HepG2 (cell line): ENCODE measurements at regions not wholly inside any gene's neighbourhood (a gene's known extent, or its start where the extent isn't known, plus 50 kb on each side); places are given as distances from the start of the nearest gene placed in this dataset.
A peak's percentile ranks its signal among the peaks of the same experiment; 100 is the strongest.

Experiments
- AGO1 ChIP-seq: fragments of 200-400 bp; formaldehyde crosslinking; IDR thresholded peaks from 2 replicates; pipeline ENCODE4 v1.6.1; 2017; ENCODE audit warnings: mild to moderate bottlenecking, low read depth, low read length, moderate library complexity; ENCODE audit not compliant: poor library complexity, severe bottlenecking
- CHCHD3 ChIP-seq: sonication (generic); formaldehyde crosslinking; IDR thresholded peaks from 2 replicates; pipeline ENCODE4 v1.8.0; 2022; ENCODE audit warnings: mild to moderate bottlenecking, missing genetic modification reagents, moderate library complexity
- FOXA3 ChIP-seq: IDR thresholded peaks from 2 replicates; pipeline ENCODE4 v1.6.1; 2016; ENCODE audit warnings: missing genetic modification reagents, missing compliant biosample characterization
- KLF6 ChIP-seq: IDR thresholded peaks from 2 replicates; pipeline ENCODE4 v1.8.0; 2016; ENCODE audit warnings: missing biosample characterization, missing genetic modification reagents
- MAX ChIP-seq: IDR thresholded peaks from 2 replicates; pipeline ENCODE4 v1.6.1; 2012; ENCODE audit warnings: inconsistent platforms
- PAF1 ChIP-seq: IDR thresholded peaks from 2 replicates; pipeline ENCODE4 v1.6.1; 2016; ENCODE audit warnings: missing genetic modification reagents, missing compliant biosample characterization
- PCBP2 ChIP-seq: fragments of 200-400 bp; formaldehyde crosslinking; optimal IDR thresholded peaks from 2 replicates; pipeline ENCODE3; 2018; ENCODE audit warnings: low read length, low read depth; ENCODE audit not compliant: poor library complexity, severe bottlenecking
- PREB ChIP-seq: sonication (generic); formaldehyde crosslinking; IDR thresholded peaks from 2 replicates; pipeline ENCODE4 v1.4.0; 2020; ENCODE audit warnings: missing genetic modification reagents
- SNRNP70 ChIP-seq: fragments of 200-400 bp; formaldehyde crosslinking; IDR thresholded peaks from 2 replicates; pipeline ENCODE4 v1.6.1; 2017; ENCODE audit warnings: mild to moderate bottlenecking, low read depth, low read length, moderate library complexity
- STAT5B ChIP-seq: sonication (generic); formaldehyde crosslinking; IDR thresholded peaks from 2 replicates; pipeline ENCODE4 v1.4.0; 2020; ENCODE audit warnings: missing genetic modification reagents
- TBL1XR1 ChIP-seq: fragments of 150-350 bp; IDR thresholded peaks from 2 replicates; pipeline ENCODE4 v1.6.1; 2014; ENCODE audit warnings: borderline replicate concordance, low read length; ENCODE audit not compliant: partially characterized antibody
- ZFP36L2 ChIP-seq: sonication (generic); formaldehyde crosslinking; IDR thresholded peaks from 2 replicates; pipeline ENCODE4 v1.4.0; 2020; ENCODE audit warnings: missing genetic modification reagents
- ZFP62 ChIP-seq: sonication (generic); formaldehyde crosslinking; IDR thresholded peaks from 2 replicates; pipeline ENCODE4 v1.4.0; 2020; ENCODE audit warnings: missing genetic modification reagents
- ZNF232 ChIP-seq: sonication (generic); formaldehyde crosslinking; IDR thresholded peaks from 2 replicates; pipeline ENCODE4 v1.4.0; 2020; ENCODE audit warnings: missing genetic modification reagents, borderline replicate concordance
- ZNF24 ChIP-seq: fragments of 450-650 bp; IDR thresholded peaks from 2 replicates; pipeline ENCODE4 v1.6.1; 2017; ENCODE audit warnings: antibody characterized with exemption, mild to moderate bottlenecking
- ZNF251 ChIP-seq: sonication (generic); formaldehyde crosslinking; IDR thresholded peaks from 2 replicates; pipeline ENCODE4 v1.9.0; 2021; ENCODE audit warnings: mild to moderate bottlenecking, missing genetic modification reagents
- ZNF3 ChIP-seq: IDR thresholded peaks from 2 replicates; pipeline ENCODE4 v1.7.0; 2017; ENCODE audit warnings: inconsistent platforms
- ZNF33A ChIP-seq: sonication (generic); formaldehyde crosslinking; IDR thresholded peaks from 2 replicates; pipeline ENCODE4 v1.5.1; 2020; ENCODE audit warnings: missing genetic modification reagents, mild to moderate bottlenecking, moderate library complexity, borderline replicate concordance
- ZNF430 ChIP-seq: sonication (generic); formaldehyde crosslinking; IDR thresholded peaks from 2 replicates; pipeline ENCODE4 v1.9.0; 2021; ENCODE audit warnings: mild to moderate bottlenecking, missing genetic modification reagents
- ZNF468 ChIP-seq: sonication (generic); formaldehyde crosslinking; IDR thresholded peaks from 2 replicates; pipeline ENCODE4 v1.8.0; 2022; ENCODE audit warnings: mild to moderate bottlenecking, moderate library complexity, missing genetic modification reagents
- ZNF546 ChIP-seq: sonication (generic); formaldehyde crosslinking; conservative IDR thresholded peaks from 2 replicates; pipeline ENCODE4 v1.8.1; 2023; ENCODE audit warnings: mild to moderate bottlenecking, missing genetic modification reagents
- ZNF549 ChIP-seq: sonication (generic); formaldehyde crosslinking; IDR thresholded peaks from 2 replicates; pipeline ENCODE4 v1.5.0; 2020; ENCODE audit warnings: missing genetic modification reagents
- ZNF556 ChIP-seq: sonication (generic); formaldehyde crosslinking; IDR thresholded peaks from 2 replicates; pipeline ENCODE4 v1.4.0; 2020; ENCODE audit warnings: mild to moderate bottlenecking, missing genetic modification reagents, borderline replicate concordance
- ZNF562 ChIP-seq: sonication (generic); formaldehyde crosslinking; IDR thresholded peaks from 2 replicates; pipeline ENCODE4 v1.8.0; 2022; ENCODE audit warnings: missing genetic modification reagents, borderline replicate concordance
- ZNF570 ChIP-seq: sonication (generic); formaldehyde crosslinking; IDR thresholded peaks from 2 replicates; pipeline ENCODE4 v1.4.0; 2020; ENCODE audit warnings: mild to moderate bottlenecking, missing genetic modification reagents, borderline replicate concordance
- ZNF605 ChIP-seq: sonication (generic); formaldehyde crosslinking; IDR thresholded peaks from 2 replicates; pipeline ENCODE4 v1.8.0; 2022; ENCODE audit warnings: mild to moderate bottlenecking, missing genetic modification reagents
- ZNF607 ChIP-seq: sonication (generic); formaldehyde crosslinking; IDR thresholded peaks from 2 replicates; pipeline ENCODE4 v1.5.1; 2020; ENCODE audit warnings: missing genetic modification reagents, mild to moderate bottlenecking, borderline replicate concordance
- ZNF674 ChIP-seq: sonication (generic); formaldehyde crosslinking; IDR thresholded peaks from 2 replicates; pipeline ENCODE4 v1.5.0; 2020; ENCODE audit warnings: low read depth, mild to moderate bottlenecking, missing genetic modification reagents
- ZNF770 ChIP-seq: sonication (generic); formaldehyde crosslinking; IDR thresholded peaks from 2 replicates; pipeline ENCODE4 v1.5.0; 2020; ENCODE audit warnings: mild to moderate bottlenecking, missing genetic modification reagents
- ZSCAN31 ChIP-seq: sonication (generic); formaldehyde crosslinking; IDR thresholded peaks from 2 replicates; pipeline ENCODE4 v1.5.0; 2020; ENCODE audit warnings: low read depth, mild to moderate bottlenecking, missing genetic modification reagents

- TF ChIP-seq PREB (CRISPR knock-in tag) (no peak), ZNF3 (no peak), ZNF232 (CRISPR knock-in tag) (0 out of 2 replicates have a peak, but pooled peaks have one; percentile 32), ZNF24 (0 out of 2 replicates have a peak, but pooled peaks have one; percentile 26), ZNF605 (CRISPR knock-in tag) (no peak), PAF1 (CRISPR knock-in tag) (no peak), SNRNP70 (no peak), AGO1 (no peak), ZNF33A (CRISPR knock-in tag) (no peak), ZNF430 (CRISPR knock-in tag) (no peak), STAT5B (no peak), ZFP36L2 (CRISPR knock-in tag) (no peak), ZNF468 (no peak), ZNF562 (CRISPR knock-in tag) (no peak), ZFP62 (CRISPR knock-in tag) (0 out of 2 replicates have a peak, but pooled peaks have one; percentile 59), ZSCAN31 (CRISPR knock-in tag) (0 out of 2 replicates have a peak, but pooled peaks have one; percentile 44), ZNF546 (no peak), ZNF674 (CRISPR knock-in tag) (0 out of 2 replicates have a peak, but pooled peaks have one; percentile 57), FOXA3 (CRISPR knock-in tag) (no peak), ZNF770 (CRISPR knock-in tag) (no peak), ZNF607 (CRISPR knock-in tag) (no peak), MAX (no peak), ZNF570 (CRISPR knock-in tag) (no peak), KLF6 (CRISPR knock-in tag) (no peak), TBL1XR1 (no peak), ZNF556 (CRISPR knock-in tag) (0 out of 2 replicates have a peak, but pooled peaks have one; percentile 35), CHCHD3 (no peak), ZNF251 (no peak), ZNF549 (CRISPR knock-in tag) (no peak), PCBP2 (no peak)
Measured at GRCh38 chr20:50447102-50447804, 62.9 kb upstream of the PTPN1 start (continued).
